ENCODE measurements at regions not wholly inside any gene's neighbourhood (a gene's known extent, or its start where the extent isn't known, plus 50 kb on each side); places are given as distances from the start of the nearest gene placed in this dataset.

DNA sequence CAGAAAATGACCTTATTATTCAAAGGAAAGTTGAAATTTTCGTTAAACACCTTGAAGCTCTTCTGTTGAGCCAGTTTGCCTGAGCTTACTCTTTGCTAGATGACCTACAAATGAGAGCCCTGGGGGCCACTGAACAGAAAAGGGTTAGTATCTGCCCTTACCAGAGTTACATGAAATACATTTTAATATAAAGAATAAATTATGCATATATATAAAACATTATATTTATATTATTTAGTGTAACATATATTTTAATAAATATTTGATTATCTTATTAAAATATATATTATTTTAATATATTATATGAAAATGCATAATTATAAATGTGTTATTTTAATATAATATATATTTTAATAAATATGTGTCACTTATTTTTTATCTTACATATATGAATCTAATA is 628.4 kb upstream of the TPK1 start:
- TF ChIP-seq, protein P1, sequence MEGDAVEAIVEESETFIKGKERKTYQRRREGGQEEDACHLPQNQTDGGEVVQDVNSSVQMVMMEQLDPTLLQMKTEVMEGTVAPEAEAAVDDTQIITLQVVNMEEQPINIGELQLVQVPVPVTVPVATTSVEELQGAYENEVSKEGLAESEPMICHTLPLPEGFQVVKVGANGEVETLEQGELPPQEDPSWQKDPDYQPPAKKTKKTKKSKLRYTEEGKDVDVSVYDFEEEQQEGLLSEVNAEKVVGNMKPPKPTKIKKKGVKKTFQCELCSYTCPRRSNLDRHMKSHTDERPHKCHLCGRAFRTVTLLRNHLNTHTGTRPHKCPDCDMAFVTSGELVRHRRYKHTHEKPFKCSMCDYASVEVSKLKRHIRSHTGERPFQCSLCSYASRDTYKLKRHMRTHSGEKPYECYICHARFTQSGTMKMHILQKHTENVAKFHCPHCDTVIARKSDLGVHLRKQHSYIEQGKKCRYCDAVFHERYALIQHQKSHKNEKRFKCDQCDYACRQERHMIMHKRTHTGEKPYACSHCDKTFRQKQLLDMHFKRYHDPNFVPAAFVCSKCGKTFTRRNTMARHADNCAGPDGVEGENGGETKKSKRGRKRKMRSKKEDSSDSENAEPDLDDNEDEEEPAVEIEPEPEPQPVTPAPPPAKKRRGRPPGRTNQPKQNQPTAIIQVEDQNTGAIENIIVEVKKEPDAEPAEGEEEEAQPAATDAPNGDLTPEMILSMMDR (IDR thresholded peaks at IDR 0.05), result no peak
- no peak overlapping the region for H3K27ac Mint-ChIP-seq

DNA sequence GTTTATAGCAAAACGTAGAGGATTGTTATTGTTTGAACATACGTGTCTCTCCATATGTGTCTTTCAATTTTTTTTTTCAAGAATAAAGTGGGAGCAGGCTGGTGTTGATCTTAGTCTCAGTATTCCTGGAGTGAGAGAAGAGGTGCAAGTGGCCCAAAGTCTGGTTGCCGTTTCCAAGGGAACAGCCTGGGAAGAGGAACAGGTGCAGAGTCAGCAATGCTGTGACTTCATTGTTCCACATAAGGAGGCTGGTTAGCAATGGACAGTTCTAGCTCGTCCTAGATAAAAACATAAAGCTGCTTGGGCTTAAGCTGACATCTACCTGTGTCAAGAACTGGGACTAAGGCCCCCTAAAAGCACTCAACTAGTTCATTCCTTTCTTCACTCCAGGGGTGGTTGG is 626.6 kb upstream of the TPK1 start:
- Mint-ChIP-seq H3K36me3 (no peaks in the 10 kb centered on the region), H3K4me1 (no peaks in the 10 kb centered on the region), H3K27me3 (ENCODE audit: low read depth in 3 of 3) (no peaks in the 10 kb centered on the region), H3K27ac (no peak overlapping the region), H3K4me3 (no peak overlapping the region), H3K9me3 (peaks cover 2 to 8% (median 5%) of the 10 kb centered on the region in 7 donors)
- H3K9me3 ChIP-seq (replicated peaks in 1 of 2; ENCODE audit: control insufficient read depth in 1 of 2, insufficient read depth in 1 of 2, low read length in 2 of 2), result peaks cover 11 to 14% of the 10 kb centered on the region in 2 donors
- DNase-seq, result no peak
- TF ChIP-seq, protein P1 (IDR thresholded peaks at IDR 0.05), result no peak
- WGBS (ENCODE audit: insufficient coverage), result 89% methylated on average over 3 of the region's 4 CpGs
- H3K27me3 ChIP-seq (ENCODE audit: control insufficient read depth in 2 of 2, insufficient read depth in 2 of 2, low read length in 2 of 2), result no peaks in the 10 kb centered on the region
- no peaks in the 10 kb centered on the region for H3K4me1 ChIP-seq (ENCODE audit: control insufficient read depth in 1 of 2, insufficient read depth in 2 of 2, low read length in 2 of 2)
- intact Hi-C loops (cut with micrococcal nuclease), result no loop called here
- no peak overlapping the region for H3K4me2 ChIP-seq (replicated peaks; ENCODE audit: extremely low read depth, low read length, poor library complexity, severe bottlenecking)
- H3K4me3 ChIP-seq (replicated peaks in 1 of 3; ENCODE audit: low read depth in 2 of 3, low read length in 3 of 3), result no peak overlapping the region
- no peak overlapping the region for H3K9ac ChIP-seq (ENCODE audit: insufficient read depth, low read length, poor library complexity, severe bottlenecking)
- no peaks in the 10 kb centered on the region for H4K20me1 ChIP-seq (ENCODE audit: insufficient read depth, low read length)
- no peak overlapping the region for H3K27ac ChIP-seq (ENCODE audit: low read depth in 1 of 2, low read length in 2 of 2)
- H2AFZ ChIP-seq (ENCODE audit: insufficient read depth, low read depth, low read length, poor library complexity, severe bottlenecking), result no peak overlapping the region
- no peaks in the 10 kb centered on the region for H3K36me3 ChIP-seq (replicated peaks in 1 of 2; ENCODE audit: control insufficient read depth in 1 of 2, insufficient read depth in 2 of 2, low read length in 2 of 2)
- no peaks in the 10 kb centered on the region for H3K79me2 ChIP-seq (ENCODE audit: insufficient read depth, low read length)

More for the DNA sequence above, 628.4 kb upstream of the TPK1 start:
- no peaks in the 10 kb centered on the region for H3K27me3 Mint-ChIP-seq (ENCODE audit: low read depth in 3 of 3)
- peaks cover 2 to 11% (median 4%) of the 10 kb centered on the region in 7 donors for H3K9me3 Mint-ChIP-seq
- no peak for DNase-seq
- no peaks in the 10 kb centered on the region for H3K36me3 Mint-ChIP-seq
- no peaks in the 10 kb centered on the region for H3K27me3 ChIP-seq (ENCODE audit: control insufficient read depth in 2 of 2, insufficient read depth in 2 of 2, low read length in 2 of 2)
- no peak overlapping the region for H3K4me3 ChIP-seq (replicated peaks in 1 of 3; ENCODE audit: low read depth in 2 of 3, low read length in 3 of 3)
- no peak overlapping the region for H3K27ac ChIP-seq (ENCODE audit: low read depth in 1 of 2, low read length in 2 of 2)
- H3K4me1 ChIP-seq (ENCODE audit: control insufficient read depth in 1 of 2, insufficient read depth in 2 of 2, low read length in 2 of 2), result no peaks in the 10 kb centered on the region
- H3K36me3 ChIP-seq (replicated peaks in 1 of 2; ENCODE audit: control insufficient read depth in 1 of 2, insufficient read depth in 2 of 2, low read length in 2 of 2), result no peaks in the 10 kb centered on the region
- H3K4me3 Mint-ChIP-seq, result no peak overlapping the region
- no peaks in the 10 kb centered on the region for H3K79me2 ChIP-seq (ENCODE audit: insufficient read depth, low read length)
- no peak overlapping the region for H3K9ac ChIP-seq (ENCODE audit: insufficient read depth, low read length, poor library complexity, severe bottlenecking)
- H4K20me1 ChIP-seq (ENCODE audit: insufficient read depth, low read length), result no peaks in the 10 kb centered on the region
- no peak overlapping the region for H2AFZ ChIP-seq (ENCODE audit: insufficient read depth, low read depth, low read length, poor library complexity, severe bottlenecking)
- WGBS (ENCODE audit: insufficient coverage), result no CpG with 5 or more reads among the region's 1 CpG
- H3K4me1 Mint-ChIP-seq, result no peaks in the 10 kb centered on the region
- intact Hi-C loops (cut with micrococcal nuclease), result no loop called here
- no peak overlapping the region for H3K4me2 ChIP-seq (replicated peaks; ENCODE audit: extremely low read depth, low read length, poor library complexity, severe bottlenecking)
- peaks cover 14% of the 10 kb centered on the region in 2 donors for H3K9me3 ChIP-seq (replicated peaks in 1 of 2; ENCODE audit: control insufficient read depth in 1 of 2, insufficient read depth in 1 of 2, low read length in 2 of 2)
